ENCODE measurements at regions not wholly inside any gene's neighbourhood (a gene's known extent, or its start where the extent isn't known, plus 50 kb on each side); places are given as distances from the start of the nearest gene placed in this dataset.
"Not testable (repeated sequence)": the region's sequence is repeated elsewhere in the genome, so short reads cannot be mapped to it uniquely, and the experiment has no call there.

- no peak for DNase-seq
Observed at GRCh38 chr6:14546036-14546435, 428.5 kb downstream of the CD83 start.

- no peak for DNase-seq
Observed at GRCh38 chr6:14547284-14547998, 429.9 kb downstream of the CD83 start.

DNA sequence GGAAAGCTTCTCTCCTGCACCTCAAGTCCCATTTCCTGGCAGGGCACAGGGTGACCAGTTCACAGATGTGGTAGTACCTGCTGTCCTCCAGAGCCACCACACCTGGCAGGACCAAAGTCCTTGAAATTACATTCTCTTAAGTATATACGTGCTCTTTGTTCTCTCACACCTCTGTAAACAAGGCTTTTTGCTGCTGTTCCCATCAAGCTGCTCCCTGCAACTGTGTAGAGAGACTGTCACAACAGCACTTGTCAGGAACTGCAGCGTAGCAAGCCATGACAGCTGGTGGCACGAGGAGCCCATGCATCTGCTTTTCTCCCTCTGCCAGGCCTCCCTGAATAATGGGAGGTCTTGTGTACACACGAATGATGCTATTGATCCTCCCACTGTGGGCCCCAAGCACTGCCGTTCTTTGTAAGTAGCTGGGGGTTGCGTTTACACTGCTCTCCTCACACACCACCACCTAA lies 431.8 kb downstream of the CD83 start:
- DNase-seq, result no peak

DNA sequence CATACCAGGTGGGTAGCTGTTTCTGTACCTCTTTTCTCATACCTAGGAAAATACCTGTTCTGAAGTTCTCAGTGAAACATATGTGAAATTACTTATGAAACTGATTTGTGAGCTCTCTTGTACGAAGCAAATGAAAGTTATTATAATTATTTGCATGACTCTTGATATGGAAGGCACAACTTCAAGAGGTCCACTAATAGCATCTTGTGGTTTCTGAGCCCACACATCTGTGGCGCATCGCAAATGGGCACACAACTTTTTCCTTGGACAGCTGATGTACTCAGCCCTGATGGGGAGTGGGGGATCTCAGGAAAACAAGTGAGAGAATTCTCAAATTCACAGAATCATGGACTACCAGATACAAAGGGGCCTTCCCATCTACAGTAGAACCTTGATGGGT lies 432.3 kb downstream of the CD83 start:
- no peak for DNase-seq

- DNase-seq, result no peak
Observed at GRCh38 chr6:14550410-14550809, 432.8 kb downstream of the CD83 start.

GRCh38 chr6:14550822-14551221 lies 433.2 kb downstream of the CD83 start:
- DNase-seq, result no peak

DNA sequence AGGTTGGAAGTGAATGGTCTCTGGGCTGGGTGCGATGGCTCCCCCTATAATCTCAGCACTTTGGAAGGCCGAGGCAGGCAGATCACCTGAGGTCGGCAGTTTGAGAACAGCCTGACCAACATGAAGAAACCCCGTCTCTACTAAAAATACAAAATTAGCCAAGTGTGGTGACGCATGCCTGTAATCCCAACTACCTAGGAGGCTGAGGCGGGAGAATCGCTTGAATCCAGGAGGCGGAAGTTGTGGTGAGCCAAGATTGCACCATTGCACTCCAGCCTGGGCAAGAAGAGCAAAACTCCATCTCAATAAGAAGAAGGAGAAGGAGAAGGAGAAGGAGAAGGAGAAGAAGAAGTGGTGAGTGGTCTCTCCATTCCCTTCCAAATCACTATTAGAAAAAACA lies 434.0 kb downstream of the CD83 start:
- DNase-seq, result not testable (repeated sequence)

GRCh38 chr6:14552891-14553290 lies 435.3 kb downstream of the CD83 start:
- DNase-seq, result no peak

DNA sequence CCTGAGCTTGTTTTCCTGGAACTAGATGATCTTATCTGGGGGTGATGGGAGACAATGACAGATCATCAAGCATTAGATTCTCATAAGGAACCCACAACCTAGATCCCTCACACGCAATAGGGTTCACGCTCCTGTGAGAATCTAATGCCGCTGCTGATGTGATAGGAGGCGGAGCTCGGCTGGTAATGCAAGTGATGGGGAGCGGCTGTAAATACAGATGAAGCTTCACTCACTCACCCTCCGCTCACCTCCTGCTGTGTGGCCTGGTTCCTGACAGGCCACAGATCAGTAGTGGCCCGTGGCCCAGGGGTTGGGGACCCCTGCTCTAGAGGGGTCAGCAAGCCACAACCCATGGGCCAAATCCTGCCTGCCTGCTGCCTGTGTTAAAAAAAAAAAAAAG lies 435.9 kb downstream of the CD83 start:
- no peak for DNase-seq

GRCh38 chr6:14555804-14556203 lies 438.2 kb downstream of the CD83 start:
- no peak for DNase-seq

GRCh38 chr6:14559746-14560536 lies 442.4 kb downstream of the CD83 start:
- no peak for DNase-seq

GRCh38 chr6:14561563-14561962 lies 444.0 kb downstream of the CD83 start:
- DNase-seq, result not testable (repeated sequence)

- DNase-seq, result no peak
Observed at GRCh38 chr6:14567842-14568241, 450.3 kb downstream of the CD83 start.

GRCh38 chr6:14569394-14569793 lies 451.8 kb downstream of the CD83 start:
- no peak for DNase-seq

DNA sequence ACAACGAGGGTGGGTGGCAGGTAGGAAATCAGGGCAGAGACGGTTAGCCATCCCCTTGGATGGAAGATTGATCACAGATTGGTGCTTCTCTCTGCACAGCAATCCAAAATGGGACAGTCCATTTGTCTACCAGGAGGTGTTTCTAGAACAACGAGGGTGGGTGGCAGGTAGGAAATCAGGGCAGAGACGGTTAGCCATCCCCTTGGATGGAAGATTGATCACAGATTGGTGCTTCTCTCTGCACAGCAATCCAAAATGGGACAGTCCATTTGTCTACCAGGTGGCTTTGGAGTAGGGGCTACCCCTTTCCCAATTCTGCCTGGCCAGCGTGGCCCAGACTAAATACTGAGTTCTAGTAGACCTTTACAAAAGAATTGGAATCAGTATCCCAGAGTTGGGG lies 452.3 kb downstream of the CD83 start:
- not testable (repeated sequence) for DNase-seq

GRCh38 chr6:14571001-14571400 lies 453.4 kb downstream of the CD83 start:
- DNase-seq, result no peak

- DNase-seq, result no peak
Observed at GRCh38 chr6:14571746-14572145, 454.2 kb downstream of the CD83 start.

GRCh38 chr6:14573267-14573666 lies 455.7 kb downstream of the CD83 start:
- DNase-seq, result no peak

DNA sequence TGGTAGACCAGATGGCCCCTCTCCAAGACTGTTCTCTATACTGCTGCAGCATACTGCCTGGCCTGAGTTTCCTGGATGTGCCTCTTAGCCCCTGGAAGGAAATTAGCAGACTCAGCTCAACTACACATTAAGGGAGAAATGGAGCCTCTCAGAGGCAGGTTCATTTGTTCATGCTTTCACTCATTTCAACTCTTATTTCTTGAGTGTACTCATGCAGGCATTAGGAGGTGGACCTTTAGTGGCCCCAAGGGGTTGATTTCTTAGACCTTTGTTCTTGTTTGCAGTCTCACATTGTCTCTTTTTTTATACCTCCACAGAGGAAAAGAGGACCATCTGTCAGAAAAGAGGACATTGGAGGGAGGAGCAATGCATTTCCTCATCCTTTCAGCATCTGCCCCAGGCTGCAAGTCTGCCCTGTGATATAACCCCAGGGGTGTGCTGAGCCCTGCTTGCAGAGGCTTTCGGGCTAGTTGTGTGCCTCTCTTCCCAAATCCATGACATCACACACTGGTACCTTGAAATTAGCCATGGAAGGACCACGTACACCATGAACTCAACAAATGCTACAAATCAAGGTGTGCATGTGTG lies 456.2 kb downstream of the CD83 start:
- DNase-seq, result no peak

GRCh38 chr6:14575961-14576360 lies 458.4 kb downstream of the CD83 start:
- DNase-seq, result no peak

DNA sequence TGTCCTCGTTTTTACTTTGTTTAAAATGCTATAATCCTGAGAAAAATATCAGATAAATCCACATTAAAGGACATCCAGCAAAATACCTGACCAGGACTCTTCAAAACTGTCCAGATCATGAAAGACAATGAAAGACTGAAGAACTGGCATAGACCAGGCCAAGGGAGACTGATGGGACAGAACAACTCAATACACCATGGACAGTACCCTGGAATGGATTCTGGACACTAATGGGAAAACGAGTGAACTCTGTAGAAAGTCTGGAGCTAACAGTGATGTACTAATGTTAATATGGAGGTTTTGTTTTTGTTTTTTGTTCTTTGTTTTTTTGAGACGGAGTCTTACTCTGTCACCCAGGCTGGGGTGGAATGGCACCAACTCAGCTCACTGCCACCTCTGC lies 461.4 kb downstream of the CD83 start:
- DNase-seq, result no peak

- no peak for DNase-seq
Observed at GRCh38 chr6:14582749-14583148, 465.2 kb downstream of the CD83 start.

- no peak for DNase-seq
Observed at GRCh38 chr6:14583826-14584225, 466.3 kb downstream of the CD83 start.

DNA sequence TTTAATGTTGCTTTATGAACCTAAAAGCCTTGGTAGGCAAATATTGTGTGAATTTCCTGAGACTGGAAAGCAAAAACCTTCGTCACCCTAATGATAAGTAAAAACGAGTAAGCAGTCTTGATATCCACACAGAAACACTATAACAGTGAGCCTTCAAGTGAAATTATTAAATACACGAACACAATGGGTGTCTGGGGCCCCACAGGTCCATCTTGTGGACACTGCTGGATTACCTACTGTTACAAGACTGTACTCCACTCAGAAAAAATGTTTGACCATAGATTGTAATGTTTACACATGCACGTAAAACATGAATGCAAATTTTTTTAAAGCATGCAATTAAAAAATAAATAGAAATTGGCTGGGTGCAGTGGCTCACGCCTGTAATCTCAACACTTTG lies 466.9 kb downstream of the CD83 start:
- DNase-seq, result no peak

All from Kasumi-1 (cell line).